Naive B cell (primary cell): ENCODE measurements at regions not wholly inside any gene's neighbourhood (a gene's known extent, or its start where the extent isn't known, plus 50 kb on each side); places are given as distances from the start of the nearest gene placed in this dataset.
"Not testable (repeated sequence)": the region's sequence is repeated elsewhere in the genome, so short reads cannot be mapped to it uniquely, and the experiment has no call there.

Experiments used
- ATAC-seq, 2 donors: fragments of 150-1000 bp; cut with Tn5 transposase; 2 replicates each; pipeline ENCODE4 v1.10.0; 2021; ENCODE audit warnings: low read depth in 2 of 2, mild to moderate bottlenecking in 2 of 2, moderate library complexity in 2 of 2
- DNase-seq: peaks from one replicate; pipeline ENCODE4 v3.0.0; 2022
- H3K27ac Mint-ChIP-seq, 6 donors: one replicate each; pipeline ENCODE4 v1.8.0; 2020 to 2022; ENCODE audit warnings: mild to moderate bottlenecking in 6 of 6, mixed read lengths in 6 of 6, moderate library complexity in 5 of 6, inconsistent platforms in 2 of 6
- H3K27me3 Mint-ChIP-seq, 3 donors: one replicate each; pipeline ENCODE4 v1.8.0; 2021 to 2022; ENCODE audit warnings: mixed read lengths in 3 of 3, mild to moderate bottlenecking in 1 of 3
- H3K36me3 Mint-ChIP-seq, 2 donors: one replicate each; pipeline ENCODE4 v1.8.0; 2020 to 2022; ENCODE audit warnings: mixed read lengths in 2 of 2, inconsistent platforms in 1 of 2, mild to moderate bottlenecking in 1 of 2
- H3K4me1 Mint-ChIP-seq, 3 donors: one replicate each; pipeline ENCODE4 v1.8.0; 2020 to 2022; ENCODE audit warnings: mixed read lengths in 3 of 3, inconsistent platforms in 1 of 3, mild to moderate bottlenecking in 1 of 3, moderate library complexity in 1 of 3
- H3K4me3 Mint-ChIP-seq, 8 donors: one replicate each; pipeline ENCODE4 v1.8.0; 2020 to 2022; ENCODE audit warnings: mild to moderate bottlenecking in 8 of 8, mixed read lengths in 8 of 8, moderate library complexity in 8 of 8, inconsistent platforms in 2 of 8
- H3K9me3 Mint-ChIP-seq, 7 donors: one replicate each; pipeline ENCODE4 v1.8.0; 2020 to 2022; ENCODE audit warnings: mixed read lengths in 7 of 7, mild to moderate bottlenecking in 5 of 7, inconsistent platforms in 2 of 7, moderate library complexity in 1 of 7

GRCh38 chr6:170042123-170042522, 248.8 kb downstream of the DLL1 start:
- H3K9me3 Mint-ChIP-seq = peaks cover 0 to 3% (median 0%) of the 10 kb centered on the region in 7 donors
- DNase-seq (no peak), ATAC-seq (no peak)
- H3K4me1 Mint-ChIP-seq = peaks cover 0 to 4% (median 0%) of the 10 kb centered on the region in 3 donors
- no peaks in the 10 kb centered on the region for H3K36me3 Mint-ChIP-seq
- H3K27ac Mint-ChIP-seq = no peak overlapping the region
- no peak overlapping the region for H3K4me3 Mint-ChIP-seq
- peaks cover 0 to 12% (median 0%) of the 10 kb centered on the region in 3 donors for H3K27me3 Mint-ChIP-seq

- H3K27me3 Mint-ChIP-seq = peaks cover 0 to 12% (median 0%) of the 10 kb centered on the region in 3 donors
- H3K36me3 Mint-ChIP-seq = peaks cover 3 to 5% of the 10 kb centered on the region in 2 donors
- no peak for ATAC-seq
- peaks cover 0 to 4% (median 3%) of the 10 kb centered on the region in 7 donors for H3K9me3 Mint-ChIP-seq
- H3K27ac Mint-ChIP-seq = no peak overlapping the region
- H3K4me3 Mint-ChIP-seq = no peak overlapping the region
- peaks cover 0 to 1% (median 0%) of the 10 kb centered on the region in 3 donors for H3K4me1 Mint-ChIP-seq
- no peak for DNase-seq
Measured at GRCh38 chr6:170041526-170041925, 249.4 kb downstream of the DLL1 start.

- Mint-ChIP-seq H3K36me3 (peaks cover 9 to 11% of the 10 kb centered on the region in 2 donors), H3K9me3 (peaks cover 0 to 10% (median 8%) of the 10 kb centered on the region in 7 donors), H3K27ac (no peak overlapping the region), H3K4me3 (no peak overlapping the region), H3K27me3 (peaks cover 0 to 12% (median 0%) of the 10 kb centered on the region in 3 donors), H3K4me1 (no peaks in the 10 kb centered on the region)
- no peak for DNase-seq
- ATAC-seq = no peak
Measured at GRCh38 chr6:170040906-170041305, 250.0 kb downstream of the DLL1 start.

- Mint-ChIP-seq H3K27me3 (peaks cover 0 to 12% (median 0%) of the 10 kb centered on the region in 3 donors), H3K4me3 (no peak overlapping the region)
- no peak for ATAC-seq
Measured at GRCh38 chr6:170040115-170040500, 250.8 kb downstream of the DLL1 start.

GRCh38 chr6:170039156-170040114, 251.4 kb downstream of the DLL1 start:
- no peak for ATAC-seq

More at GRCh38 chr6:170040115-170040500, 250.8 kb downstream of the DLL1 start:
- Mint-ChIP-seq H3K4me1 (no peaks in the 10 kb centered on the region), H3K9me3 (peaks cover 3 to 13% (median 8%) of the 10 kb centered on the region in 7 donors), H3K27ac (no peak overlapping the region), H3K36me3 (peaks cover 9 to 12% of the 10 kb centered on the region in 2 donors)
- no peak for DNase-seq

GRCh38 chr6:170038708-170039107, 252.2 kb downstream of the DLL1 start:
- Mint-ChIP-seq H3K4me3 (no peak overlapping the region), H3K27ac (peak overlapping the region in 1 of 6 donors; percentile 9), H3K36me3 (peaks cover 10 to 18% of the 10 kb centered on the region in 2 donors), H3K9me3 (peaks cover 4 to 18% (median 12%) of the 10 kb centered on the region in 7 donors), H3K4me1 (no peaks in the 10 kb centered on the region), H3K27me3 (peaks cover 0 to 16% (median under 1%) of the 10 kb centered on the region in 3 donors)
- no peak for ATAC-seq
- no peak for DNase-seq

More at GRCh38 chr6:170039156-170040114, 251.4 kb downstream of the DLL1 start:
- Mint-ChIP-seq H3K4me1 (no peaks in the 10 kb centered on the region), H3K27ac (peak overlapping the region in 1 of 6 donors; percentile 63), H3K4me3 (peak overlapping the region in 1 of 8 donors; percentile 76), H3K27me3 (peaks cover 0 to 12% (median 0%) of the 10 kb centered on the region in 3 donors), H3K36me3 (peaks cover 9 to 12% of the 10 kb centered on the region in 2 donors), H3K9me3 (peaks cover 3 to 13% (median 8%) of the 10 kb centered on the region in 7 donors)
- no peak for DNase-seq

- Mint-ChIP-seq H3K36me3 (peaks cover 14 to 23% of the 10 kb centered on the region in 2 donors), H3K27me3 (peaks cover 4 to 20% (median 5%) of the 10 kb centered on the region in 3 donors), H3K4me1 (no peaks in the 10 kb centered on the region), H3K4me3 (no peak overlapping the region), H3K9me3 (peaks cover 9 to 22% (median 16%) of the 10 kb centered on the region in 7 donors), H3K27ac (peak overlapping the region in 1 of 6 donors; percentile 9)
- ATAC-seq (no peak), DNase-seq (no peak)
Measured at GRCh38 chr6:170038251-170038650, 252.6 kb downstream of the DLL1 start.

GRCh38 chr6:170037541-170038250, 253.2 kb downstream of the DLL1 start:
- ATAC-seq = no peak
- Mint-ChIP-seq H3K4me3 (peak overlapping the region in 1 of 8 donors; percentile 40), H3K9me3 (peaks cover 10 to 23% (median 16%) of the 10 kb centered on the region in 7 donors), H3K27ac (no peak overlapping the region), H3K36me3 (peaks cover 14 to 28% of the 10 kb centered on the region in 2 donors), H3K4me1 (no peaks in the 10 kb centered on the region), H3K27me3 (peaks cover 4 to 26% (median 6%) of the 10 kb centered on the region in 3 donors)
- no peak for DNase-seq

GRCh38 chr6:170036916-170037315, 254.0 kb downstream of the DLL1 start:
- peaks cover 14 to 31% of the 10 kb centered on the region in 2 donors for H3K36me3 Mint-ChIP-seq
- peaks cover 10 to 23% (median 16%) of the 10 kb centered on the region in 7 donors for H3K9me3 Mint-ChIP-seq
- DNase-seq = no peak
- H3K27ac Mint-ChIP-seq = no peak overlapping the region
- H3K4me3 Mint-ChIP-seq = no peak overlapping the region
- no peaks in the 10 kb centered on the region for H3K4me1 Mint-ChIP-seq
- peaks cover 4 to 27% (median 6%) of the 10 kb centered on the region in 3 donors for H3K27me3 Mint-ChIP-seq
- no peak for ATAC-seq

GRCh38 chr6:170036367-170036766, 254.5 kb downstream of the DLL1 start:
- Mint-ChIP-seq H3K27me3 (peaks cover 4 to 27% (median 6%) of the 10 kb centered on the region in 3 donors), H3K36me3 (peaks cover 14 to 31% of the 10 kb centered on the region in 2 donors), H3K9me3 (peaks cover 10 to 23% (median 16%) of the 10 kb centered on the region in 7 donors)
- H3K27ac Mint-ChIP-seq, H3K4me3 Mint-ChIP-seq, H3K4me1 Mint-ChIP-seq, ATAC-seq, DNase-seq: not testable (repeated sequence)

GRCh38 chr6:170035901-170036304, 255.0 kb downstream of the DLL1 start:
- H3K27me3 Mint-ChIP-seq = peaks cover 4 to 27% (median 6%) of the 10 kb centered on the region in 3 donors
- H3K4me3 Mint-ChIP-seq = no peak overlapping the region
- ATAC-seq (no peak), DNase-seq (no peak)
- H3K9me3 Mint-ChIP-seq = peaks cover 10 to 23% (median 16%) of the 10 kb centered on the region in 7 donors
- H3K4me1 Mint-ChIP-seq = no peaks in the 10 kb centered on the region
- peaks cover 14 to 31% of the 10 kb centered on the region in 2 donors for H3K36me3 Mint-ChIP-seq
- no peak overlapping the region for H3K27ac Mint-ChIP-seq

- DNase-seq = no peak
- H3K27me3 Mint-ChIP-seq = peaks cover 4 to 26% (median 6%) of the 10 kb centered on the region in 3 donors
- no peaks in the 10 kb centered on the region for H3K4me1 Mint-ChIP-seq
- H3K36me3 Mint-ChIP-seq = peaks cover 14 to 31% of the 10 kb centered on the region in 2 donors
- H3K9me3 Mint-ChIP-seq = peaks cover 10 to 23% (median 16%) of the 10 kb centered on the region in 7 donors
- H3K27ac Mint-ChIP-seq = peak overlapping the region in 1 of 6 donors; percentile 26
- no peak for ATAC-seq
- H3K4me3 Mint-ChIP-seq = no peak overlapping the region
Measured at GRCh38 chr6:170035044-170035443, 255.8 kb downstream of the DLL1 start.

GRCh38 chr6:170034294-170034693, 256.6 kb downstream of the DLL1 start:
- H3K36me3 Mint-ChIP-seq = peaks cover 14 to 31% of the 10 kb centered on the region in 2 donors
- ATAC-seq (no peak), DNase-seq (no peak)
- no peak overlapping the region for H3K27ac Mint-ChIP-seq
- H3K9me3 Mint-ChIP-seq = peaks cover 10 to 23% (median 16%) of the 10 kb centered on the region in 7 donors
- no peak overlapping the region for H3K4me3 Mint-ChIP-seq
- H3K27me3 Mint-ChIP-seq = peaks cover 4 to 18% (median 6%) of the 10 kb centered on the region in 3 donors
- H3K4me1 Mint-ChIP-seq = no peaks in the 10 kb centered on the region
